ENCODE measurements at regions not wholly inside any gene's neighbourhood (a gene's known extent, or its start where the extent isn't known, plus 50 kb on each side); places are given as distances from the start of the nearest gene placed in this dataset.

DNA sequence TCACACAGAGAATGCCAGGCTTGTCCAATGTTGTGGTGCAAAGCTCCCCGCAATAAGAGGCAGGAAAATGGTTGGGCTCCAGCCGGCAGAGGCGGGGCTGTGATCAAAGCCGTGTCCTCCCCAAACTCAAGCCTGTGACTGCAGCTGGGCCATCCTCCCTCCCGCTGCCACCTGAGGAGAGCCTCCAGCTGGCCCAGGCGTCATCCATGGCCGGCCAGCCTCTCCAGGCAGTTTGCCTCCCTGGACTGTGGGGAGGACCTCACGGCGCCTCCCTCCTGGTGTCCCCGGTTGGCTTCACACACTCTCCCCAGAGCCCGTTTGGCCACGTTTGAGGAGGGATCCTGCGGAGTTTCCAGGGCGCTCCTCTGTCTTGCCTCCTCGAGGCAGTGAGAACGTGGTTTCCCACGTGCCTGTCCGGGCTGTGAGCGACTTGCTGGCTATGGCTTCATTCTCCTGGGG, 134.1 kb downstream of the IRF8 start:
- Histone ChIP-seq H3K79me2 (ENCODE audit: control insufficient read depth, insufficient read depth, low read length) (no peaks in the 10 kb centered on the region), H4K20me1 (ENCODE audit: control insufficient read depth, extremely low read depth, insufficient read depth, low read length) (no peaks in the 10 kb centered on the region), H2AFZ (ENCODE audit: control insufficient read depth, low read length) (no peak overlapping the region), H3K9ac (ENCODE audit: control insufficient read depth, extremely low read depth, insufficient read depth, low read length) (no peak overlapping the region), H3K4me2 (ENCODE audit: control insufficient read depth, extremely low read depth, insufficient read depth, low read depth, low read length) (no peak overlapping the region), H3K9me3 (ENCODE audit: control insufficient read depth, low read depth, low read length) (no peaks in the 10 kb centered on the region), H3K27ac (ENCODE audit: control insufficient read depth, insufficient read depth, low read length) (no peak overlapping the region), H3K4me1 (ENCODE audit: control insufficient read depth, extremely low read depth, insufficient read depth, low read length) (no peaks in the 10 kb centered on the region), H3K36me3 (ENCODE audit: control insufficient read depth in 2 of 2, extremely low read depth in 1 of 2, insufficient read depth in 2 of 2, low read length in 2 of 2) (no peaks in the 10 kb centered on the region), H3K27me3 (ENCODE audit: control insufficient read depth, extremely low read depth, insufficient read depth, low read length) (peaks cover 8% of the 10 kb centered on the region), H3K9me1 (ENCODE audit: control insufficient read depth, extremely low read depth, insufficient read depth, low read length) (no peaks in the 10 kb centered on the region), H3K4me3 (ENCODE audit: control insufficient read depth in 2 of 3, extremely low read depth in 1 of 3, insufficient read depth in 2 of 3, low read depth in 1 of 3, low read length in 3 of 3) (no peak overlapping the region)
- dilution Hi-C loops (cut with MboI; ENCODE audit: extremely low pct_ligation_motif_present, low sequenced_read_pairs), result no loop called here
- FAIRE-seq, result no peak
- no peak for TF ChIP-seq EZH2 (IDR thresholded peaks at IDR 0.05; ENCODE audit: low read length)
- TF ChIP-seq, protein P1, sequence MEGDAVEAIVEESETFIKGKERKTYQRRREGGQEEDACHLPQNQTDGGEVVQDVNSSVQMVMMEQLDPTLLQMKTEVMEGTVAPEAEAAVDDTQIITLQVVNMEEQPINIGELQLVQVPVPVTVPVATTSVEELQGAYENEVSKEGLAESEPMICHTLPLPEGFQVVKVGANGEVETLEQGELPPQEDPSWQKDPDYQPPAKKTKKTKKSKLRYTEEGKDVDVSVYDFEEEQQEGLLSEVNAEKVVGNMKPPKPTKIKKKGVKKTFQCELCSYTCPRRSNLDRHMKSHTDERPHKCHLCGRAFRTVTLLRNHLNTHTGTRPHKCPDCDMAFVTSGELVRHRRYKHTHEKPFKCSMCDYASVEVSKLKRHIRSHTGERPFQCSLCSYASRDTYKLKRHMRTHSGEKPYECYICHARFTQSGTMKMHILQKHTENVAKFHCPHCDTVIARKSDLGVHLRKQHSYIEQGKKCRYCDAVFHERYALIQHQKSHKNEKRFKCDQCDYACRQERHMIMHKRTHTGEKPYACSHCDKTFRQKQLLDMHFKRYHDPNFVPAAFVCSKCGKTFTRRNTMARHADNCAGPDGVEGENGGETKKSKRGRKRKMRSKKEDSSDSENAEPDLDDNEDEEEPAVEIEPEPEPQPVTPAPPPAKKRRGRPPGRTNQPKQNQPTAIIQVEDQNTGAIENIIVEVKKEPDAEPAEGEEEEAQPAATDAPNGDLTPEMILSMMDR (optimal IDR thresholded peaks at IDR 0.05 in 1 of 3, IDR thresholded peaks at IDR 0.05 in 1 of 3, conservative IDR thresholded peaks at IDR 0.05 in 1 of 3; ENCODE audit: extremely low read depth in 1 of 3, insufficient read depth in 2 of 3, low read length in 3 of 3), result no peak
- no peak for DNase-seq (ENCODE audit: low read depth, low spot score)

DNA sequence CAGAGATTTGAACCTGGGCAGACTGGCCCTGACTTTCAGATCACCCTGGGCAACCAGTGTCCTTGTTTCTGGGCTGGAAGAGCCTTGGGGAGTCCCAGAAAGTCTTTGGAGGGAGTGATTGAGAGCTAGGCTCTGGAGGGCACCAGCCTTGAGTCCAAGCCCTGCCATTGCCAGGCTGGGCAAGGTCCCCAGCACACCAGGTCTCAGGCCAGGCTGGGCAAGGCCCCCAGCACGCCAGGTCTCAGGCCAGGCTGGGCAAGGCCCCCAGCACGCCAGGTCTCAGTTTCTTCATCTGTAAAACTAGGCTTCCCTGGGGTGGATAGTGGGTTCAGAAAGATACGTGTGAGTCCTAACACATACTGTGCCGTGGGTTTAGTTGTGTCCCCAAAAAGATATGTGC, 135.0 kb downstream of the IRF8 start:
- dilution Hi-C loops (cut with MboI; ENCODE audit: extremely low pct_ligation_motif_present, low sequenced_read_pairs), result no loop called here
- no peak for DNase-seq (ENCODE audit: low read depth, low spot score)
- Histone ChIP-seq H4K20me1 (ENCODE audit: control insufficient read depth, extremely low read depth, insufficient read depth, low read length) (no peaks in the 10 kb centered on the region), H3K4me1 (ENCODE audit: control insufficient read depth, extremely low read depth, insufficient read depth, low read length) (no peaks in the 10 kb centered on the region), H3K27me3 (ENCODE audit: control insufficient read depth, extremely low read depth, insufficient read depth, low read length) (peaks cover 8% of the 10 kb centered on the region), H3K9me1 (ENCODE audit: control insufficient read depth, extremely low read depth, insufficient read depth, low read length) (no peaks in the 10 kb centered on the region), H3K36me3 (ENCODE audit: control insufficient read depth in 2 of 2, extremely low read depth in 1 of 2, insufficient read depth in 2 of 2, low read length in 2 of 2) (no peaks in the 10 kb centered on the region), H3K9ac (ENCODE audit: control insufficient read depth, extremely low read depth, insufficient read depth, low read length) (no peak overlapping the region), H3K4me2 (ENCODE audit: control insufficient read depth, extremely low read depth, insufficient read depth, low read depth, low read length) (no peak overlapping the region), H3K4me3 (ENCODE audit: control insufficient read depth in 2 of 3, extremely low read depth in 1 of 3, insufficient read depth in 2 of 3, low read depth in 1 of 3, low read length in 3 of 3) (no peak overlapping the region), H3K79me2 (ENCODE audit: control insufficient read depth, insufficient read depth, low read length) (no peaks in the 10 kb centered on the region), H3K27ac (ENCODE audit: control insufficient read depth, insufficient read depth, low read length) (no peak overlapping the region), H2AFZ (ENCODE audit: control insufficient read depth, low read length) (no peak overlapping the region), H3K9me3 (ENCODE audit: control insufficient read depth, low read depth, low read length) (no peaks in the 10 kb centered on the region)
- no peak for FAIRE-seq
- TF ChIP-seq EZH2 (IDR thresholded peaks at IDR 0.05; ENCODE audit: low read length), result no peak
- TF ChIP-seq, protein P1 (optimal IDR thresholded peaks at IDR 0.05 in 1 of 3, IDR thresholded peaks at IDR 0.05 in 1 of 3, conservative IDR thresholded peaks at IDR 0.05 in 1 of 3; ENCODE audit: extremely low read depth in 1 of 3, insufficient read depth in 2 of 3, low read length in 3 of 3), result no peak

Data from keratinocyte (primary cell).